Sigmoid colon (tissue), 6 donors: ENCODE measurements at regions not wholly inside any gene's neighbourhood (a gene's known extent, or its start where the extent isn't known, plus 50 kb on each side); places are given as distances from the start of the nearest gene placed in this dataset.

Experiments
- DNase-seq: peaks from one replicate; pipeline ENCODE4 v3.0.0-alpha.2; 2019
- H3K27ac ChIP-seq, 4 donors: fragments of 200-600 bp; sonication (generic); one replicate each; pipeline ENCODE4 v1.5.1; 2016 to 2019; ENCODE audit warnings: mild to moderate bottlenecking in 1 of 4
- H3K27me3 ChIP-seq, 3 donors: fragments of 200-600 bp; sonication (generic); one replicate each; pipeline ENCODE4 v1.5.1; 2019; ENCODE audit warnings: mild to moderate bottlenecking in 1 of 3
- H3K36me3 ChIP-seq, 4 donors: fragments of 200-600 bp; sonication (generic); one replicate each; pipeline ENCODE4 v1.5.1; 2016 to 2019
- H3K4me1 ChIP-seq, 4 donors: fragments of 200-600 bp; sonication (generic); one replicate each; pipeline ENCODE4 v1.5.1; 2017 to 2019
- H3K4me3 ChIP-seq, 4 donors: fragments of 200-600 bp; sonication (generic); one replicate each; pipeline ENCODE4 v1.5.1; 2017 to 2019; ENCODE audit warnings: mild to moderate bottlenecking in 2 of 4, moderate library complexity in 1 of 4
- H3K9me3 ChIP-seq, 4 donors: fragments of 200-600 bp in 3 of 4; sonication (generic) in 3 of 4; one replicate each; pipeline versions ENCODE4 v1.5.1 to v1.6.1; 2013 to 2019
- EP300 ChIP-seq, 4 donors: sonication (generic); formaldehyde crosslinking; IDR thresholded peaks; one replicate each; pipeline ENCODE4 v1.6.1; 2017; ENCODE audit warnings: antibody characterized with exemption in 4 of 4
- POLR2A ChIP-seq, 2 donors: fragments of 450-650 bp; IDR thresholded peaks; one replicate each; pipeline ENCODE4 v1.6.1; 2016; ENCODE audit warnings: antibody characterized with exemption in 2 of 2, mild to moderate bottlenecking in 2 of 2, moderate library complexity in 2 of 2
- POLR2AphosphoS5 ChIP-seq, 4 donors: sonication (generic); formaldehyde crosslinking; IDR thresholded peaks; one replicate each; pipeline ENCODE4 v1.6.1; 2017; ENCODE audit warnings: antibody characterized with exemption in 4 of 4
- WGBS, 2 donors: extraction: QIAGEN DNeasy Blood & Tissue Kit; methylation state at CpG; one replicate each; pipeline ENCODE4 v1.1.7; 2013; 5-methylcytosine and 5-hydroxymethylcytosine counted together
- intact Hi-C: fragments of 100-400 bp; cut with DNase I; formaldehyde crosslinking; loops from one replicate; pipeline ENCODE4 v1.15.1; 2023
- TF ChIP-seq, protein P1 (sequence below), 4 experiments: fragments of 450-650 bp in 3 of 4; fragments of 200-600 bp in 1 of 4; IDR thresholded peaks; one replicate each; pipeline ENCODE4 v1.5.1; 2016 to 2019; ENCODE audit warnings: antibody characterized with exemption in 4 of 4, mild to moderate bottlenecking in 3 of 4, moderate library complexity in 2 of 4
- donor health status: healthy with polysubstance abuse.
- donor health status: healthy.

DNA sequence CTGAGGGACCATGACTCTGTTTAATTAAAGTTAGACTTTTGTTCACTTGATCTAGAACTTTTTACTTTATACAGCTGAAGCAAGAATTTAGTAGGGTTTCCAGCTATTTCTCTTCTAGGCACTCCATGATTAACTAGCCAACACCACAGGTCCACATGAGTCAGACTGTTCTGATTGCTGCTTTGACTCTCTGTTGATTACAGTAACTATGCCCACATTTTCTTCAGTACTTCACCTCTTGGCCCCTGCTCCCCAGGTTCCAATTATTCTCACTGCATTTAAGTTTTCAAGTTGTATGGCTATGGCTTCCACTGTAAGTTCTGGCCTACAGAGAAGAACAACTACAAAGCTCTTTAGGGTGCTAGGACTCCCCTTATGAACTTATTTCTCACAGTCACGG lies 737.2 kb upstream of the IGFBP3 start:
- intact Hi-C loops: no loop called here
- H3K4me1 ChIP-seq: peaks cover 0 to 11% (median 0%) of the 10 kb centered on the region in 4 donors
- H3K9me3 ChIP-seq: no peaks in the 10 kb centered on the region
- WGBS, 2 donors: 85 to 91% methylated on average over 1 of the region's 1 CpG
- no peak overlapping the region for H3K4me3 ChIP-seq
- H3K27ac ChIP-seq: no peak overlapping the region
- DNase-seq: no peak
- no peaks in the 10 kb centered on the region for H3K27me3 ChIP-seq
- no peaks in the 10 kb centered on the region for H3K36me3 ChIP-seq
- TF ChIP-seq POLR2AphosphoS5 (IDR thresholded peaks at IDR 0.05): no peak
- TF ChIP-seq POLR2A (IDR thresholded peaks at IDR 0.05): no peak
- TF ChIP-seq, protein P1, sequence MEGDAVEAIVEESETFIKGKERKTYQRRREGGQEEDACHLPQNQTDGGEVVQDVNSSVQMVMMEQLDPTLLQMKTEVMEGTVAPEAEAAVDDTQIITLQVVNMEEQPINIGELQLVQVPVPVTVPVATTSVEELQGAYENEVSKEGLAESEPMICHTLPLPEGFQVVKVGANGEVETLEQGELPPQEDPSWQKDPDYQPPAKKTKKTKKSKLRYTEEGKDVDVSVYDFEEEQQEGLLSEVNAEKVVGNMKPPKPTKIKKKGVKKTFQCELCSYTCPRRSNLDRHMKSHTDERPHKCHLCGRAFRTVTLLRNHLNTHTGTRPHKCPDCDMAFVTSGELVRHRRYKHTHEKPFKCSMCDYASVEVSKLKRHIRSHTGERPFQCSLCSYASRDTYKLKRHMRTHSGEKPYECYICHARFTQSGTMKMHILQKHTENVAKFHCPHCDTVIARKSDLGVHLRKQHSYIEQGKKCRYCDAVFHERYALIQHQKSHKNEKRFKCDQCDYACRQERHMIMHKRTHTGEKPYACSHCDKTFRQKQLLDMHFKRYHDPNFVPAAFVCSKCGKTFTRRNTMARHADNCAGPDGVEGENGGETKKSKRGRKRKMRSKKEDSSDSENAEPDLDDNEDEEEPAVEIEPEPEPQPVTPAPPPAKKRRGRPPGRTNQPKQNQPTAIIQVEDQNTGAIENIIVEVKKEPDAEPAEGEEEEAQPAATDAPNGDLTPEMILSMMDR (IDR thresholded peaks at IDR 0.05): no peak
- TF ChIP-seq EP300 (IDR thresholded peaks at IDR 0.05): no peak

DNA sequence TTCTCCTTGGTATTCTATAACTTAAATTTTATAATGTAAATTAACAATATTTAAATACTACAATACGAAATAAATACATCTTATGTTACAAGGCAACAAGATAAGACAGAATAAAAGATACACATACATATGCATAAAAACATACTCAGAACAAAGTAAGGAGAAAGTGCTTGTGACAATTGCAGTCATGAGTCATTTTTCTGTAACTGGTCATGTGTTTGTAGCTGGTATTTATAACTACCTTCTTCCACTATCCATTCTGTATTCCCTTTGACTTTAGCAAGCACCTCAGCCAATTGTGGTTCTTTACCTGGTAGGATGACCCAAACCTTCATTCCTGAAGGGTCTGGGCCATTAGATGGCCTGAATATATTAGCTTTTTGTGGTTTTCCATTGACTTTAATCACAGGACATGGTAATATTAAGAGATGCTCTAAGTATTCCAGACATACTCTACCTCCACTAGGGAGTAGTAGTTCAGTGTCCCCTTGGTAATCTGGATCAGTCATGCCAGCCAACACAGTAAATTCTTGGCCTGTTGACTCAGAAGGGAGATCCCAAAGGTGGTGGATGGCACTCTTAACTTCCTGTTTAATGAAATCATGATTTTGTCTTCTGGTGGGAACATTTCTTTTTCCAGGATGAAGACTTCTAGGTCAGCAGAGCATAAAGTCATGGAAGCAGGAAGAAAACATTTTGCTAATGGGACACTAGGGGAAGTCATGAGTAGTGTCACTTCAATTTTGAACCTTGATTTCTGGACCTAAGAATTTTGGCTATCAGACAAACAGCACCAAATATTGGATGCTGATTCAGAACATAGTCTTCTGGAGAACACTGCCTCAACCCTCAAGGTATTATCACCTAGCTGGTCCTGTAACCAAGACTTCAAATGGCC lies 733.7 kb upstream of the IGFBP3 start:
- no peak overlapping the region for H3K4me3 ChIP-seq
- intact Hi-C loops: no loop called here
- no peaks in the 10 kb centered on the region for H3K27me3 ChIP-seq
- TF ChIP-seq POLR2A (IDR thresholded peaks at IDR 0.05): no peak
- TF ChIP-seq POLR2AphosphoS5 (IDR thresholded peaks at IDR 0.05): no peak
- TF ChIP-seq, protein P1 (IDR thresholded peaks at IDR 0.05): no peak
- TF ChIP-seq EP300 (IDR thresholded peaks at IDR 0.05): no peak
- DNase-seq: no peak
- H3K27ac ChIP-seq: no peak overlapping the region
- 83 to 87% methylated on average over 1 of the region's 1 CpG for WGBS, 2 donors
- no peaks in the 10 kb centered on the region for H3K36me3 ChIP-seq
- no peaks in the 10 kb centered on the region for H3K9me3 ChIP-seq
- no peaks in the 10 kb centered on the region for H3K4me1 ChIP-seq

GRCh38 chr7:46653848-46654247 lies 732.8 kb upstream of the IGFBP3 start:
- intact Hi-C loops: no loop called here
- H3K4me3 ChIP-seq: no peak overlapping the region
- H3K27me3 ChIP-seq: no peaks in the 10 kb centered on the region
- H3K27ac ChIP-seq: no peak overlapping the region
- H3K36me3 ChIP-seq: no peaks in the 10 kb centered on the region
- TF ChIP-seq EP300 (IDR thresholded peaks at IDR 0.05) (no peak), POLR2AphosphoS5 (IDR thresholded peaks at IDR 0.05) (no peak), POLR2A (IDR thresholded peaks at IDR 0.05) (no peak)
- TF ChIP-seq, protein P1 (IDR thresholded peaks at IDR 0.05): no peak
- H3K4me1 ChIP-seq: no peaks in the 10 kb centered on the region
- WGBS, 2 donors: 60 to 96% methylated on average over 2 of the region's 2 CpGs
- H3K9me3 ChIP-seq: no peaks in the 10 kb centered on the region
- DNase-seq: no peak

GRCh38 chr7:46652317-46652716 lies 731.2 kb upstream of the IGFBP3 start:
- Histone ChIP-seq H3K4me3 (no peak overlapping the region), H3K27me3 (no peaks in the 10 kb centered on the region), H3K27ac (no peak overlapping the region), H3K4me1 (no peaks in the 10 kb centered on the region), H3K9me3 (peaks cover 0 to 5% (median 0%) of the 10 kb centered on the region in 4 donors), H3K36me3 (no peaks in the 10 kb centered on the region)
- intact Hi-C loops: no loop called here
- DNase-seq: no peak
- TF ChIP-seq POLR2A (IDR thresholded peaks at IDR 0.05): no peak
- TF ChIP-seq, protein P1 (IDR thresholded peaks at IDR 0.05): no peak
- TF ChIP-seq POLR2AphosphoS5 (IDR thresholded peaks at IDR 0.05): no peak
- no peak for TF ChIP-seq EP300 (IDR thresholded peaks at IDR 0.05)
- WGBS, 2 donors: 88 to 90% methylated on average over 4 of the region's 4 CpGs
